HCT116 (cell line): ENCODE measurements at regions not wholly inside any gene's neighbourhood (a gene's known extent, or its start where the extent isn't known, plus 50 kb on each side); places are given as distances from the start of the nearest gene placed in this dataset.

Source experiments
- ATAC-seq: fragments of 200-7000 bp; cut with Tn5 transposase; 2 replicates; pipeline ENCODE4 v1.9.1; 2020; ENCODE audit warnings: mild to moderate bottlenecking, moderate library complexity
- BruUV-seq: library from RNA; stranded (reverse); fragments of 400-500 nt; replicated peaks from 2 replicates; lab custom pipeline; 2021; lab: Mats Ljungman, UMichigan
- CTCF ChIA-PET: fragments of 300-600 bp; sonication (Branson Sonifier 250); formaldehyde crosslinking; loops from one replicate; lab custom pipeline; 2021; ENCODE audit warnings: antibody characterized with exemption; lab: Charles Lee
- POLR2A ChIA-PET: fragments of 300-600, 350-600 bp; sonication (Branson Sonifier 250); formaldehyde crosslinking; loops from one replicate; lab custom pipeline; 2021; ENCODE audit warnings: antibody characterized with exemption; lab: Charles Lee
- RAD21 ChIA-PET, 2 experiments: fragments of 300-600 bp; sonication (Branson Sonifier 250); formaldehyde crosslinking; loops; one replicate each; lab custom pipeline; 2023; ENCODE audit warnings: low total read pairs in 2 of 2; ENCODE audit not compliant: uncharacterized antibody in 2 of 2, unreplicated experiment in 2 of 2, low non-redundant PET in 1 of 2; lab: Charles Lee
- DNase-seq: peaks from one replicate; pipeline ENCODE4 v3.0.0-alpha.2; 2010; ENCODE audit warnings: low read depth, low spot score
- H2AFZ ChIP-seq: fragments of 200-600 bp; shearing (Covaris generic), sonication (generic); 2 replicates; pipeline ENCODE4 v1.6.1; 2017; ENCODE audit warnings: low read depth, mixed run types, mixed read lengths, antibody characterized with exemption, low read length; ENCODE audit not compliant: poor library complexity, severe bottlenecking
- H3K27ac ChIP-seq: 2 replicates; pipeline ENCODE4 v1.5.1; 2012; ENCODE audit warnings: low read depth, low read length
- H3K27me3 ChIP-seq: fragments of 200-600 bp; sonication (generic); 2 replicates; pipeline ENCODE4 v1.6.1; 2016; ENCODE audit warnings: mixed run types, low read length, mixed read lengths; ENCODE audit not compliant: insufficient read depth
- H3K36me3 ChIP-seq, 2 experiments: fragments of 200-500 bp in 1 of 2; fragments of 200-600 bp in 1 of 2; sonication (Bioruptor generic) in 1 of 2; sonication (generic) in 1 of 2; 2 replicates each; pipeline versions ENCODE4 v1.5.1 to v1.6.1; 2014 to 2016; ENCODE audit warnings: low read length in 2 of 2, inconsistent platforms in 1 of 2, mixed read lengths in 1 of 2, mixed run types in 1 of 2; ENCODE audit not compliant: insufficient read depth in 2 of 2, control insufficient read depth in 1 of 2
- H3K4me1 ChIP-seq, 2 experiments: fragments of 200-600 bp in 1 of 2; sonication (generic) in 1 of 2; 2 replicates each; pipeline versions ENCODE4 v1.5.1 to v1.6.1; 2012 to 2017; ENCODE audit warnings: low read length in 2 of 2, inconsistent platforms in 1 of 2, mild to moderate bottlenecking in 1 of 2, mixed read lengths in 1 of 2, mixed run types in 1 of 2, moderate library complexity in 1 of 2; ENCODE audit not compliant: insufficient read depth in 2 of 2, control insufficient read depth in 1 of 2
- H3K4me2 ChIP-seq: fragments of 200-600 bp; sonication (generic); 2 replicates; pipeline ENCODE4 v1.6.1; 2017; ENCODE audit warnings: mixed run types, low read length, mixed read lengths
- H3K4me3 ChIP-seq, 2 experiments: fragments of 200-600 bp in 1 of 2; sonication (generic) in 1 of 2; replicated peaks in 1 of 2; 2 replicates each; pipeline ENCODE4 v1.5.1; 2011 to 2016; ENCODE audit warnings: low read length in 2 of 2, control low read depth in 1 of 2, low read depth in 1 of 2, mild to moderate bottlenecking in 1 of 2, mixed read lengths in 1 of 2, mixed run types in 1 of 2
- H3K79me2 ChIP-seq: fragments of 200-600 bp; sonication (generic); 2 replicates; pipeline ENCODE4 v1.6.1; 2017; ENCODE audit warnings: mild to moderate bottlenecking, mixed run types, low read length, moderate library complexity, mixed read lengths; ENCODE audit not compliant: insufficient read depth
- H3K9ac ChIP-seq: fragments of 200-600 bp; sonication (generic); 2 replicates; pipeline ENCODE4 v1.6.1; 2016; ENCODE audit warnings: low read length, mixed read lengths
- H3K9me2 ChIP-seq: fragments of 200-600 bp; sonication (generic), shearing (Covaris generic); 2 replicates; pipeline ENCODE4 v1.6.1; 2017; ENCODE audit warnings: mixed run types, mild to moderate bottlenecking, moderate library complexity; ENCODE audit not compliant: insufficient read depth
- H3K9me3 ChIP-seq, 2 experiments: fragments of 200-500 bp in 1 of 2; fragments of 200-600 bp in 1 of 2; sonication (Bioruptor generic) in 1 of 2; sonication (generic) in 1 of 2; 2 replicates each; pipeline ENCODE4 v1.6.1; 2014 to 2017; ENCODE audit warnings: low read length in 2 of 2, mixed read lengths in 2 of 2, inconsistent platforms in 1 of 2, low read depth in 1 of 2, mild to moderate bottlenecking in 1 of 2, mixed run types in 1 of 2, moderate library complexity in 1 of 2; ENCODE audit not compliant: control insufficient read depth in 1 of 2, insufficient read depth in 1 of 2
- H4K20me1 ChIP-seq: fragments of 200-600 bp; sonication (generic), shearing (Covaris generic); 2 replicates; pipeline ENCODE4 v1.6.1; 2017; ENCODE audit warnings: mixed run types, mild to moderate bottlenecking, moderate library complexity; ENCODE audit not compliant: insufficient read depth
- ELF1 ChIP-seq: IDR thresholded peaks from 2 replicates; pipeline ENCODE4 v1.6.1; 2012; ENCODE audit warnings: low read depth, borderline replicate concordance
- EZH2 ChIP-seq: fragments of 200-600 bp; sonication (generic); IDR thresholded peaks from 2 replicates; pipeline ENCODE4 v1.6.1; 2017; ENCODE audit warnings: antibody characterized with exemption, mixed run types
- EZH2phosphoT487 ChIP-seq: fragments of 200-600 bp; IDR thresholded peaks from 2 replicates; pipeline ENCODE4 v1.6.1; 2018; ENCODE audit warnings: antibody characterized with exemption, borderline replicate concordance
- MAX ChIP-seq: IDR thresholded peaks from 2 replicates; pipeline ENCODE4 v1.6.1; 2012
- POLR2AphosphoS5 ChIP-seq: IDR thresholded peaks from 2 replicates; pipeline ENCODE4 v1.6.1; 2011; ENCODE audit warnings: mild to moderate bottlenecking, low read depth, low read length, moderate library complexity
- RAD21 ChIP-seq: IDR thresholded peaks from 2 replicates; pipeline ENCODE4 v1.6.1; 2012; ENCODE audit warnings: low read depth, mild to moderate bottlenecking
- SP1 ChIP-seq: IDR thresholded peaks from 2 replicates; pipeline ENCODE4 v1.6.1; 2012; ENCODE audit warnings: low read depth
- YY1 ChIP-seq: IDR thresholded peaks from 2 replicates; pipeline ENCODE4 v1.6.1; 2011; ENCODE audit warnings: low read length, low read depth, moderate library complexity, mild to moderate bottlenecking; ENCODE audit not compliant: insufficient replicate concordance; ENCODE audit errors: extremely low read depth
- ZBTB33 ChIP-seq: IDR thresholded peaks from 2 replicates; pipeline ENCODE4 v1.6.1; 2011; ENCODE audit warnings: mild to moderate bottlenecking, low read length, moderate library complexity; ENCODE audit not compliant: insufficient replicate concordance; ENCODE audit errors: extremely low read depth
- ZFX ChIP-seq: fragments of 450-650 bp; IDR thresholded peaks from 2 replicates; pipeline ENCODE4 v1.6.1; 2017
- ZNF274 ChIP-seq: fragments of 200-500 bp; sonication (Bioruptor generic); IDR thresholded peaks from 2 replicates; pipeline ENCODE4 v1.6.1; 2014; ENCODE audit warnings: mild to moderate bottlenecking, low read depth, low read length, inconsistent platforms
- intact Hi-C: fragments of 100-400 bp; cut with micrococcal nuclease; formaldehyde crosslinking; loops from 2 replicates; pipeline ENCODE4 v1.10.0; 2022
- TF ChIP-seq, protein P1 (sequence below), 3 experiments: fragments of 200-600 bp in 1 of 3; sonication (generic) in 1 of 3; IDR thresholded peaks in 2 of 3; conservative IDR thresholded peaks in 1 of 3; 2 replicates each; pipeline ENCODE4 v1.5.1; 2012 to 2017; ENCODE audit warnings: low read depth in 2 of 3, low read length in 2 of 3, antibody characterized with exemption in 1 of 3, borderline replicate concordance in 1 of 3, control low read depth in 1 of 3, mild to moderate bottlenecking in 1 of 3, mixed read lengths in 1 of 3, mixed run types in 1 of 3, moderate library complexity in 1 of 3; ENCODE audit not compliant: insufficient read depth in 1 of 3

GRCh38 chr10:3419719-3420495, 247.3 kb upstream of the PITRM1 start (continued):
- TF ChIP-seq, protein P1, sequence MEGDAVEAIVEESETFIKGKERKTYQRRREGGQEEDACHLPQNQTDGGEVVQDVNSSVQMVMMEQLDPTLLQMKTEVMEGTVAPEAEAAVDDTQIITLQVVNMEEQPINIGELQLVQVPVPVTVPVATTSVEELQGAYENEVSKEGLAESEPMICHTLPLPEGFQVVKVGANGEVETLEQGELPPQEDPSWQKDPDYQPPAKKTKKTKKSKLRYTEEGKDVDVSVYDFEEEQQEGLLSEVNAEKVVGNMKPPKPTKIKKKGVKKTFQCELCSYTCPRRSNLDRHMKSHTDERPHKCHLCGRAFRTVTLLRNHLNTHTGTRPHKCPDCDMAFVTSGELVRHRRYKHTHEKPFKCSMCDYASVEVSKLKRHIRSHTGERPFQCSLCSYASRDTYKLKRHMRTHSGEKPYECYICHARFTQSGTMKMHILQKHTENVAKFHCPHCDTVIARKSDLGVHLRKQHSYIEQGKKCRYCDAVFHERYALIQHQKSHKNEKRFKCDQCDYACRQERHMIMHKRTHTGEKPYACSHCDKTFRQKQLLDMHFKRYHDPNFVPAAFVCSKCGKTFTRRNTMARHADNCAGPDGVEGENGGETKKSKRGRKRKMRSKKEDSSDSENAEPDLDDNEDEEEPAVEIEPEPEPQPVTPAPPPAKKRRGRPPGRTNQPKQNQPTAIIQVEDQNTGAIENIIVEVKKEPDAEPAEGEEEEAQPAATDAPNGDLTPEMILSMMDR (IDR thresholded peaks at IDR 0.05 in 2 of 3, conservative IDR thresholded peaks at IDR 0.05 in 1 of 3; ENCODE audit: borderline replicate concordance in 1 of 3, insufficient read depth in 1 of 3, low read depth in 2 of 3, low read length in 2 of 3), result no peak
- no peak for TF ChIP-seq ZBTB33
- no peak for TF ChIP-seq ZFX
- no peak for TF ChIP-seq ELF1
- TF ChIP-seq MAX, result no peak
- TF ChIP-seq RAD21, result no peak
- TF ChIP-seq ZNF274, result no peak

- BruUV-seq, result no TSS peak
- H3K9me3 ChIP-seq, result no peaks in the 10 kb centered on the region
- POLR2A ChIA-PET, result no interaction called here
- TF ChIP-seq EZH2 (no peak), ELF1 (no peak), YY1 (no peak), SP1 (no peak), POLR2AphosphoS5 (no peak), EZH2phosphoT487 (no peak), MAX (no peak), ZBTB33 (no peak), ZNF274 (no peak), ZFX (no peak)
- TF ChIP-seq, protein P1 (IDR thresholded peaks at IDR 0.05 in 2 of 3, conservative IDR thresholded peaks at IDR 0.05 in 1 of 3; ENCODE audit: borderline replicate concordance in 1 of 3, insufficient read depth in 1 of 3, low read depth in 2 of 3, low read length in 2 of 3), result no peak
Measured at GRCh38 chr10:3418926-3419325, 246.3 kb upstream of the PITRM1 start.

More at GRCh38 chr10:3418926-3419325, 246.3 kb upstream of the PITRM1 start:
- Histone ChIP-seq H3K36me3 (no peaks in the 10 kb centered on the region), H3K4me1 (peaks cover 3 to 8% of the 10 kb centered on the region in 2 experiments; a peak in 2 of 4 replicates), H3K27me3 (no peaks in the 10 kb centered on the region), H3K4me3 (no peak overlapping the region), H3K27ac (no peak overlapping the region), H2AFZ (no peak overlapping the region), H3K4me2 (no peak overlapping the region), H3K79me2 (no peaks in the 10 kb centered on the region), H3K9ac (no peak overlapping the region), H4K20me1 (no peaks in the 10 kb centered on the region), H3K9me2 (no peaks in the 10 kb centered on the region)
- intact Hi-C loops, result no loop called here
- CTCF ChIA-PET, result no interaction called here
- DNase-seq, result no peak
- RAD21 ChIA-PET, result no interaction called here
- no peak for ATAC-seq
